ENCODE measurements at regions not wholly inside any gene's neighbourhood (a gene's known extent, or its start where the extent isn't known, plus 50 kb on each side); places are given as distances from the start of the nearest gene placed in this dataset.

- Histone ChIP-seq H3K27me3 (no peaks in the 10 kb centered on the region), H3K4me1 (no peaks in the 10 kb centered on the region), H3K9me3 (no peaks in the 10 kb centered on the region), H3K36me3 (ENCODE audit: low read depth, missing control alignments) (no peaks in the 10 kb centered on the region), H3K4me3 (no peak overlapping the region), H3K27ac (no peak overlapping the region)
- intact Hi-C loops (cut with DNase I; ENCODE audit: low total_unique reads), result no loop called here
- TF ChIP-seq POLR2A (IDR thresholded peaks at IDR 0.05), result no peak
- TF ChIP-seq CTCF (IDR thresholded peaks at IDR 0.05), result no peak
- DNase-seq, result no peak
- WGBS, 2 donors, result 95 to 96% methylated on average over 4 to 7 of the region's 7 CpGs
Measured at GRCh38 chr6:110033101-110033500, 55.0 kb downstream of the GPR6 start.

DNA sequence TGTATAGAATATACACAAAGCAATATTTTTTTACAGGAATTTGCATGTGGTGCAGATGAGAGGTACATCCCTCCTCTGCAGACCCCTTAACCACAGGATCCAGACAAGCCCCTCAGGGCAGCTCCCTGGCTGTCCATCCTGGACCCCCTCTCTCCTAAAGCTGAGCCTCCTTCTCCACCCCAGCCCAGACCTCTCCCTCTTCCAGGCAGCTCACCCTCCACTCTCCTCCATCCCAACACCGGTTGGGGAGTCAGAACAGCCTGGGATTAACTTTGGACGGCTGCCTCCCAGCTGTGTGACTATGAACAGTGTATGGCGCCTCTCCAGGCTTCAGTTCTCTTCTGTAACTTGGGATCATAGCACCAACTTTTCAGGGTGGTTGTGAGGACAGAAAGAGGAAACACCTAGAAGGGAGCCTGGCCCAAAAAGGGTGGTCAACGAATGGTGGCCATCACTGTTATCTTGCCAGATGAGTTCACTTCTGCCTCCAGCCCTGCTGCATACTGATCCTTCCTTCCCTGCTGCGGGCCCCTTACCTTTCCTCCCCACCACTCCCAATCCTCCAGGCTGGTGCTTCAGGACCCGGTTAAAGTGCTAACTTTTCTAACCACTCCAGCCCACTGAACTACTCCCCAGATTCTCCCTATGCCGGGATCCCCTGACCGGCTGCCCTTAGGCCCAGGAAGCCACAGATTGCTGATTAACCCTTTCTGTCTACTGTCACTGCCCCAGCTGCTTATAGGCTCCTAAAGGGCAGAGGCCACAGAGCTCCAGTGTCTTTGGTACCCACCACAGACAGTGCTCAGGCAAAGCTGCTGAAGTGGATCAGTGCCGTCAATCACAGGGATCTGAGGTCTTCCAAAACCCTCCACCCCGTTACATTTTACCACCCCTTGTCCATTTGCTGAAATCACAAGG lies 55.9 kb downstream of the GPR6 start:
- Histone ChIP-seq H3K4me3 (no peak overlapping the region), H3K36me3 (ENCODE audit: low read depth, missing control alignments) (no peaks in the 10 kb centered on the region), H3K9me3 (no peaks in the 10 kb centered on the region), H3K27ac (no peak overlapping the region), H3K4me1 (no peaks in the 10 kb centered on the region), H3K27me3 (no peaks in the 10 kb centered on the region)
- TF ChIP-seq POLR2A (IDR thresholded peaks at IDR 0.05) (no peak), CTCF (IDR thresholded peaks at IDR 0.05) (no peak)
- intact Hi-C loops (cut with DNase I; ENCODE audit: low total_unique reads), result no loop called here
- 77 to 81% methylated on average over 10 of the region's 10 CpGs for WGBS, 2 donors
- DNase-seq, result no peak

- Histone ChIP-seq H3K9me3 (no peaks in the 10 kb centered on the region), H3K36me3 (ENCODE audit: low read depth, missing control alignments) (no peaks in the 10 kb centered on the region), H3K4me3 (no peak overlapping the region), H3K4me1 (peaks cover 1% of the 10 kb centered on the region), H3K27me3 (no peaks in the 10 kb centered on the region), H3K27ac (no peak overlapping the region)
- no peak for TF ChIP-seq CTCF (IDR thresholded peaks at IDR 0.05)
- TF ChIP-seq POLR2A (IDR thresholded peaks at IDR 0.05), result no peak
- intact Hi-C loops (cut with DNase I; ENCODE audit: low total_unique reads), result loop anchor here (5.0 kb wide), 1 partner anchor 332 kb away; no protein-coding TSS in a partner anchor
- DNase-seq, result no peak
- WGBS, 2 donors, result 77 to 82% methylated on average over 8 of the region's 8 CpGs
Measured at GRCh38 chr6:110034667-110035036, 56.5 kb downstream of the GPR6 start.

- whole genome bisulfite sequencing, 2 donors, result 90 to 98% methylated on average over 5 of the region's 5 CpGs
- DNase-seq, result no peak
Measured at GRCh38 chr6:110035321-110035720, 57.2 kb downstream of the GPR6 start.

More at GRCh38 chr6:110035321-110035720, 57.2 kb downstream of the GPR6 start:
- no peaks in the 10 kb centered on the region for H3K36me3 ChIP-seq (ENCODE audit: low read depth, missing control alignments)
- H3K9me3 ChIP-seq, result no peaks in the 10 kb centered on the region
- no peak for TF ChIP-seq CTCF (IDR thresholded peaks at IDR 0.05)
- no peak for TF ChIP-seq POLR2A (IDR thresholded peaks at IDR 0.05)
- intact Hi-C loops (cut with DNase I; ENCODE audit: low total_unique reads), result loop anchor here (5.0 kb wide), 1 partner anchor 333 kb away; no protein-coding TSS in a partner anchor
- H3K4me3 ChIP-seq, result no peak overlapping the region
- H3K4me1 ChIP-seq, result peaks cover 6% of the 10 kb centered on the region
- no peaks in the 10 kb centered on the region for H3K27me3 ChIP-seq
- no peak overlapping the region for H3K27ac ChIP-seq

All from testis (tissue), 2 donors.